ENCODE measurements at regions not wholly inside any gene's neighbourhood (a gene's known extent, or its start where the extent isn't known, plus 50 kb on each side); places are given as distances from the start of the nearest gene placed in this dataset.

- ATAC-seq (no peak), DNase-seq (no peak)
- H3K36me3 Mint-ChIP-seq (ENCODE audit: insufficient read depth), result no peaks in the 10 kb centered on the region
- peaks cover 4% of the 10 kb centered on the region for H3K9me3 Mint-ChIP-seq
- no peak overlapping the region for H3K4me3 Mint-ChIP-seq
- H3K4me1 Mint-ChIP-seq (ENCODE audit: low read depth), result no peaks in the 10 kb centered on the region
- H3K27me3 Mint-ChIP-seq (ENCODE audit: low read depth), result no peaks in the 10 kb centered on the region
Observed at GRCh38 chr5:30850866-30851265, 342.6 kb upstream of the CDH6 start.

GRCh38 chr5:30849931-30850710 is 343.4 kb upstream of the CDH6 start:
- no peaks in the 10 kb centered on the region for H3K36me3 Mint-ChIP-seq (ENCODE audit: insufficient read depth)
- no peak overlapping the region for H3K4me3 Mint-ChIP-seq
- no peak for DNase-seq
- ATAC-seq, result no peak
- no peaks in the 10 kb centered on the region for H3K27me3 Mint-ChIP-seq (ENCODE audit: low read depth)
- no peaks in the 10 kb centered on the region for H3K4me1 Mint-ChIP-seq (ENCODE audit: low read depth)
- peaks cover 4% of the 10 kb centered on the region for H3K9me3 Mint-ChIP-seq

DNA sequence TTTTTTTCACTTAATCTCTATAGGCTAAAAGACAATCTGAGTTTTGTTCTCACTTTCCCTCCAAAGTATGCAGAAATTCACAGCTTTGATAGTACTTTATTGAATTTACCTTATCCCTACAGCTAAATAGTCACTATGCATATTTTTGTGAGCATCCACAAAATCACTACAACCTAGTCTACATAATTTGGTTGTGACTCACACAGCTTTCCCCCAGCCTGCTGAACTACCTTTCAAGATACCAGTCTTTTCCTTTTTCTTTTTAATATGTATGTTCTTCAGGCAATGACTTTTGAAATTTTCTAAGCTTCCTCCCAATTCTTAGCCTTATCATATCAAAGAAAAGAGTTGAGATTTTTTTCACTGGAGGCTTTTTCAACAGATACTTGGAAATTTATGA is 347.3 kb upstream of the CDH6 start:
- H3K4me3 Mint-ChIP-seq, result no peak overlapping the region
- no peaks in the 10 kb centered on the region for H3K4me1 Mint-ChIP-seq (ENCODE audit: low read depth)
- H3K9me3 Mint-ChIP-seq, result peaks cover 4% of the 10 kb centered on the region

GRCh38 chr5:30845194-30845593 is 348.3 kb upstream of the CDH6 start:
- Mint-ChIP-seq H3K27me3 (ENCODE audit: low read depth) (no peaks in the 10 kb centered on the region), H3K4me3 (no peak overlapping the region), H3K4me1 (ENCODE audit: low read depth) (no peaks in the 10 kb centered on the region), H3K36me3 (ENCODE audit: insufficient read depth) (no peaks in the 10 kb centered on the region), H3K9me3 (peaks cover 4% of the 10 kb centered on the region)
- DNase-seq (no peak), ATAC-seq (no peak)

More for the DNA sequence above, 347.3 kb upstream of the CDH6 start:
- Mint-ChIP-seq H3K36me3 (ENCODE audit: insufficient read depth) (no peaks in the 10 kb centered on the region), H3K27me3 (ENCODE audit: low read depth) (no peaks in the 10 kb centered on the region)
- DNase-seq, result no peak
- ATAC-seq, result no peak

GRCh38 chr5:30843541-30843940 is 349.9 kb upstream of the CDH6 start:
- no peaks in the 10 kb centered on the region for H3K4me1 Mint-ChIP-seq (ENCODE audit: low read depth)
- H3K9me3 Mint-ChIP-seq, result peaks cover 10% of the 10 kb centered on the region
- DNase-seq (no peak), ATAC-seq (no peak)
- H3K27me3 Mint-ChIP-seq (ENCODE audit: low read depth), result no peaks in the 10 kb centered on the region
- no peaks in the 10 kb centered on the region for H3K36me3 Mint-ChIP-seq (ENCODE audit: insufficient read depth)
- H3K4me3 Mint-ChIP-seq, result no peak overlapping the region

GRCh38 chr5:30839956-30840355 is 353.5 kb upstream of the CDH6 start:
- no peaks in the 10 kb centered on the region for H3K36me3 Mint-ChIP-seq (ENCODE audit: insufficient read depth)
- no peak for DNase-seq

GRCh38 chr5:30838936-30839496 is 354.5 kb upstream of the CDH6 start:
- H3K4me3 Mint-ChIP-seq, result no peak overlapping the region
- ATAC-seq (no peak), DNase-seq (no peak)
- H3K4me1 Mint-ChIP-seq (ENCODE audit: low read depth), result no peaks in the 10 kb centered on the region
- H3K36me3 Mint-ChIP-seq (ENCODE audit: insufficient read depth), result no peaks in the 10 kb centered on the region
- no peaks in the 10 kb centered on the region for H3K27me3 Mint-ChIP-seq (ENCODE audit: low read depth)
- peaks cover 24% of the 10 kb centered on the region for H3K9me3 Mint-ChIP-seq

More at GRCh38 chr5:30839956-30840355, 353.5 kb upstream of the CDH6 start:
- Mint-ChIP-seq H3K27me3 (ENCODE audit: low read depth) (no peaks in the 10 kb centered on the region), H3K9me3 (peaks cover 26% of the 10 kb centered on the region), H3K4me3 (no peak overlapping the region), H3K4me1 (ENCODE audit: low read depth) (no peaks in the 10 kb centered on the region)
- ATAC-seq, result no peak

DNA sequence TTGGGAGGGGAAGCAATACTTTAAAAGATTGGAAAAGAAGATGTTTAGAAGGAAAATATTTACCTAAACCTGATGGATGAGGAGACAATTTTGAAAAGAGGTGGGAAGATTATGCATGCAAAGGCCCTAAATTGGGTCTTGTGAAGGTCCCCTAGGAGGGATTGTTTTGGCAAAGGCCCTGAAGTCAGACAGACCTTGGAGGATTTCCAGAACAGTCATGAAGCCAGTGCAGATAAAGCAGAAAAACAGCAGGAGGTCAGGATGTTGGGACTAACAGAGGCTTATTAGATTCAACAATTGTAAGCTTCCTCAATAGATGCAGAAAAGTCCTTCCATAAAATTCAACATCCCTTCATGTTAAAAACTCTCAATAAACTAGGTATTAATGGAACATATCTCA is 361.0 kb upstream of the CDH6 start:
- H3K9me3 Mint-ChIP-seq, result peaks cover 33% of the 10 kb centered on the region
- no peak for ATAC-seq
- no peaks in the 10 kb centered on the region for H3K36me3 Mint-ChIP-seq (ENCODE audit: insufficient read depth)
- no peak overlapping the region for H3K4me3 Mint-ChIP-seq
- DNase-seq, result no peak
- H3K27me3 Mint-ChIP-seq (ENCODE audit: low read depth), result no peaks in the 10 kb centered on the region
- no peaks in the 10 kb centered on the region for H3K4me1 Mint-ChIP-seq (ENCODE audit: low read depth)

- Mint-ChIP-seq H3K27me3 (ENCODE audit: low read depth) (no peaks in the 10 kb centered on the region), H3K4me3 (no peak overlapping the region), H3K9me3 (peaks cover 26% of the 10 kb centered on the region), H3K4me1 (ENCODE audit: low read depth) (no peaks in the 10 kb centered on the region), H3K36me3 (ENCODE audit: insufficient read depth) (no peaks in the 10 kb centered on the region)
- DNase-seq, result no peak
- no peak for ATAC-seq
Observed at GRCh38 chr5:30831605-30832004, 361.9 kb upstream of the CDH6 start.

DNA sequence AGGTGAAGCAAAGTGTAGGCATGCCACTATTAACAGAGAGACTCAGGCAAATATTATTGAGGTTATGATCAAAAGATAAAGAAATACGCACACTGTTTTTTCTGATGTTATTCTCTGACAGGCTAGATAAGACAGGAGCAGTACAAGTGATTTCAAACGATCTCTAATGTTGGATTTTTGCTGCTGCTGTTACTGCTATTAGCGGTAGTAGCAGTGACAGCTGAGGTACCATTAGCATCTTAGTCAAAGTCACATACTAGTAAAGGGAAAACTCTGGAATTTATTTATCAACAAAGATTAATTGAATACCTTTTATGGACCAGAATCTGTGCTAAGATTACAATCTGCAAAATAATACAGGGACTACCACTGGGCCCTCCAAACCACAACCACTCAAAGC is 362.4 kb upstream of the CDH6 start:
- no peaks in the 10 kb centered on the region for H3K27me3 Mint-ChIP-seq (ENCODE audit: low read depth)
- ATAC-seq (no peak), DNase-seq (no peak)
- no peak overlapping the region for H3K4me3 Mint-ChIP-seq
- no peaks in the 10 kb centered on the region for H3K36me3 Mint-ChIP-seq (ENCODE audit: insufficient read depth)
- H3K9me3 Mint-ChIP-seq, result peaks cover 23% of the 10 kb centered on the region
- H3K4me1 Mint-ChIP-seq (ENCODE audit: low read depth), result no peaks in the 10 kb centered on the region

DNA sequence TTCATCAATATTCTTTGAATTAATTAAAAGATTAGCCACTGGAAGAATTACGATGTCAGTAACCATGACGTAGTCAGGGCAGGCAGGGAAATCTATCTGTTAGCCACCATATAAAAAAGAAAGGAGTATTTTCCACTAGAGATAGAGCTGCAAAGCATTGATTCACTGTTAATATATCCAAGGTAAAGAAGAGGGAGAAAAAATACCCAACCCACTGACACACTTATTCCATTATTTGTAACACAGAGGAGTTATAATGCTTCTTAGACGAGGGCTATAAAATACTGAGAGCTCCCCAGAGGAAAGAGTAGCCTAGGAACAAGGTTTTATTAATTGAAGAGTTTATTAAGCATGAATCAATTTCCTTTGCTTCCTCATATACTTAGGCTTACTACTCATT is 382.2 kb upstream of the CDH6 start:
- ATAC-seq, result no peak
- H3K27me3 Mint-ChIP-seq (ENCODE audit: low read depth), result no peaks in the 10 kb centered on the region
- DNase-seq, result no peak
- H3K4me1 Mint-ChIP-seq (ENCODE audit: low read depth), result no peaks in the 10 kb centered on the region
- H3K9me3 Mint-ChIP-seq, result peaks cover 24% of the 10 kb centered on the region
- H3K4me3 Mint-ChIP-seq, result no peak overlapping the region
- H3K36me3 Mint-ChIP-seq (ENCODE audit: insufficient read depth), result no peaks in the 10 kb centered on the region

DNA sequence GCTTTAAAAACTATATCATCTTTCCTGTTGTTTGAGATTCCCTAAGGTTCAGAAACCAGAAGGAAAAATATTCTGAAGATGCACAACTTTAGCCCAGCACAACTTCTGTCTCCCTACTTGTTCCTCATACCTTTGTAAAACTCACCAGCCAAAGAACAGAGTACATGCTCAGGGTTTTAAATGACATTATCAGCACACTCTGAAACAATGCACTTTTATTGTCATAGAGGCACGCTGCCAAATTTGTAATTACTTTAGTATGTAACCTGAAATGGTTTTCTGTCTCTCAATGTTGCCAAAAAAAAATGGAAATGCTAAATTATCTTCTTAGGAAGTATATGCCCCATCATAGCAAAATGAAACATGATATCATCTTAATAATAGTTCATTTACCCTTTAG is 383.6 kb upstream of the CDH6 start:
- ATAC-seq (no peak), DNase-seq (no peak)
- Mint-ChIP-seq H3K27me3 (ENCODE audit: low read depth) (no peaks in the 10 kb centered on the region), H3K4me3 (no peak overlapping the region), H3K4me1 (ENCODE audit: low read depth) (no peaks in the 10 kb centered on the region), H3K36me3 (ENCODE audit: insufficient read depth) (no peaks in the 10 kb centered on the region), H3K9me3 (peaks cover 28% of the 10 kb centered on the region)

DNA sequence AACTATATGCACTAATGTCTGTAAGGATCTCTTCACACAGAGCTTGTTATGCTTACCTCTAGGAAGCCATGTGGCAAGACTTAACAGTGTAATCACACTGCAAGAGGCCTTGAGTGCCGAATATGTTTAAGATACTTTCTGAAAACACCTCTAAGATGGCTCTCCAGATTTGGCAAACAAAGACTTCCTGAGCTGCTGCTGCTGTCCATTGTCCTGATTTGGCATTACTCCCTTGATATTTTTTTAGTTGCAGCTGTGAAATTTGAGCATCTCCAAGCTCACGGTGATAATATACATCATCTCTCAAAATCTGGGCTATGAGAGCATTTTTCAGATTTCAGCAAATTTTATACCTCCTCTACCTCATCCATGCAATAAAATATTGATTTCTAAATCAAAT is 384.5 kb upstream of the CDH6 start:
- ATAC-seq (no peak), DNase-seq (no peak)
- Mint-ChIP-seq H3K4me3 (no peak overlapping the region), H3K4me1 (ENCODE audit: low read depth) (no peaks in the 10 kb centered on the region), H3K9me3 (peaks cover 31% of the 10 kb centered on the region), H3K27me3 (ENCODE audit: low read depth) (no peaks in the 10 kb centered on the region), H3K36me3 (ENCODE audit: insufficient read depth) (no peaks in the 10 kb centered on the region)

GRCh38 chr5:30804739-30805505 is 388.6 kb upstream of the CDH6 start:
- Mint-ChIP-seq H3K27me3 (ENCODE audit: low read depth) (no peaks in the 10 kb centered on the region), H3K4me1 (ENCODE audit: low read depth) (no peaks in the 10 kb centered on the region), H3K9me3 (peaks cover 23% of the 10 kb centered on the region), H3K4me3 (no peak overlapping the region), H3K36me3 (ENCODE audit: insufficient read depth) (no peaks in the 10 kb centered on the region)
- ATAC-seq (no peak), DNase-seq (no peak)

Data from activated T-cell treated with anti-CD3 and anti-CD28 coated beads, Interleukin-2, amount 50 U/mL, for 4 hours (primary cell).